SK-N-SH treated with all-trans-retinoic acid at 6 μM for 48 hours (cell line): ENCODE measurements at regions not wholly inside any gene's neighbourhood (a gene's known extent, or its start where the extent isn't known, plus 50 kb on each side); places are given as distances from the start of the nearest gene placed in this dataset.

ENCODE experiments used
- ATAC-seq: fragments of 200-7000 bp; cut with Tn5 transposase; 3 replicates; pipeline ENCODE4 v1.9.1; 2020; ENCODE audit warnings: mild to moderate bottlenecking, moderate library complexity
- ARNTL ChIP-seq: fragments of 450-650 bp; formaldehyde crosslinking; IDR thresholded peaks from 2 replicates; pipeline ENCODE4 v1.5.0; 2020; ENCODE audit warnings: low read depth, mild to moderate bottlenecking, moderate library complexity, borderline replicate concordance
- BACH2 ChIP-seq: fragments of 250-450 bp; sonication (Bioruptor Pico); IDR thresholded peaks from 2 replicates; pipeline ENCODE4 v1.9.0; 2021; ENCODE audit warnings: mild to moderate bottlenecking, borderline replicate concordance
- CSDC2 ChIP-seq: fragments of 250-450 bp; sonication (Bioruptor Pico); IDR thresholded peaks from 2 replicates; pipeline ENCODE4 v1.5.0; 2020; ENCODE audit warnings: mild to moderate bottlenecking, moderate library complexity
- CSRNP3 ChIP-seq: fragments of 250-450 bp; sonication (Bioruptor Pico); IDR thresholded peaks from 2 replicates; pipeline ENCODE4 v1.5.1; 2021; ENCODE audit warnings: mild to moderate bottlenecking, moderate library complexity
- ESRRG ChIP-seq: fragments of 250-450 bp; sonication (Bioruptor Pico); IDR thresholded peaks from 2 replicates; pipeline ENCODE4 v1.6.1; 2021; ENCODE audit warnings: mild to moderate bottlenecking
- GLIS3 ChIP-seq: fragments of 250-450 bp; sonication (Bioruptor Pico); IDR thresholded peaks from 2 replicates; pipeline ENCODE4 v1.5.0; 2020; ENCODE audit warnings: mild to moderate bottlenecking, moderate library complexity
- ISL1 ChIP-seq: fragments of 250-450 bp; sonication (Bioruptor Pico); IDR thresholded peaks from 2 replicates; pipeline ENCODE4 v2.1.2; 2022; ENCODE audit warnings: mild to moderate bottlenecking, moderate library complexity
- OSR1 ChIP-seq: fragments of 250-450 bp; sonication (Bioruptor Pico); IDR thresholded peaks from 2 replicates; pipeline ENCODE4 v1.8.0; 2022; ENCODE audit warnings: moderate library complexity, mild to moderate bottlenecking, inconsistent platforms
- PATZ1 ChIP-seq: fragments of 250-450 bp; sonication (Bioruptor Pico); IDR thresholded peaks from 2 replicates; pipeline ENCODE4 v1.8.0; 2020; ENCODE audit warnings: mild to moderate bottlenecking, moderate library complexity, borderline replicate concordance
- PPARA ChIP-seq: fragments of 250-450 bp; sonication (Bioruptor Pico); IDR thresholded peaks from 2 replicates; pipeline ENCODE4 v1.5.0; 2020; ENCODE audit warnings: mild to moderate bottlenecking, borderline replicate concordance
- RARB ChIP-seq: fragments of 250-450 bp; sonication (Bioruptor Pico); IDR thresholded peaks from 2 replicates; pipeline ENCODE4 v1.8.0; 2021; ENCODE audit warnings: mild to moderate bottlenecking, moderate library complexity
- SNAI2 ChIP-seq: fragments of 250-450 bp; sonication (Bioruptor Pico); IDR thresholded peaks from 2 replicates; pipeline ENCODE4 v1.5.0; 2020; ENCODE audit warnings: mild to moderate bottlenecking, moderate library complexity
- TCF4 ChIP-seq: fragments of 250-450 bp; sonication (Bioruptor Pico); IDR thresholded peaks from 2 replicates; pipeline ENCODE4 v1.8.0; 2021; ENCODE audit warnings: mild to moderate bottlenecking, moderate library complexity, borderline replicate concordance
- TOX ChIP-seq: fragments of 250-450 bp; sonication (Bioruptor Pico); IDR thresholded peaks from 2 replicates; pipeline ENCODE4 v1.8.0; 2021; ENCODE audit warnings: mild to moderate bottlenecking, moderate library complexity, borderline replicate concordance
- ZC3H10 ChIP-seq: fragments of 250-450 bp; sonication (Bioruptor Pico); IDR thresholded peaks from 2 replicates; pipeline ENCODE4 v1.5.1; 2021; ENCODE audit warnings: mild to moderate bottlenecking, moderate library complexity
- ZFP3 ChIP-seq: fragments of 250-450 bp; sonication (Bioruptor Pico); IDR thresholded peaks from 2 replicates; pipeline ENCODE4 v1.5.0; 2020; ENCODE audit warnings: mild to moderate bottlenecking, moderate library complexity
- ZFP30 ChIP-seq: fragments of 450-650 bp; formaldehyde crosslinking; IDR thresholded peaks from 2 replicates; pipeline ENCODE4 v1.5.0; 2022; ENCODE audit warnings: mild to moderate bottlenecking, moderate library complexity
- ZNF565 ChIP-seq: fragments of 450-650 bp; formaldehyde crosslinking; conservative IDR thresholded peaks from 2 replicates; pipeline ENCODE4 v1.5.0; 2020; ENCODE audit warnings: low read depth, mild to moderate bottlenecking, moderate library complexity
- ZNF70 ChIP-seq: fragments of 450-650 bp; formaldehyde crosslinking; IDR thresholded peaks from 2 replicates; pipeline ENCODE4 v1.5.0; 2020; ENCODE audit warnings: mild to moderate bottlenecking, moderate library complexity
- TF ChIP-seq, protein P1 (sequence below): fragments of 250-450 bp; sonication (Bioruptor Pico); IDR thresholded peaks from 2 replicates; pipeline ENCODE4 v1.5.0; 2020; ENCODE audit warnings: mild to moderate bottlenecking, moderate library complexity
- TF ChIP-seq, protein P2 (sequence below): fragments of 250-450 bp; sonication (Bioruptor Pico); IDR thresholded peaks from 2 replicates; pipeline ENCODE4 v1.8.0; 2021; ENCODE audit warnings: low read depth, mild to moderate bottlenecking, moderate library complexity, borderline replicate concordance

DNA sequence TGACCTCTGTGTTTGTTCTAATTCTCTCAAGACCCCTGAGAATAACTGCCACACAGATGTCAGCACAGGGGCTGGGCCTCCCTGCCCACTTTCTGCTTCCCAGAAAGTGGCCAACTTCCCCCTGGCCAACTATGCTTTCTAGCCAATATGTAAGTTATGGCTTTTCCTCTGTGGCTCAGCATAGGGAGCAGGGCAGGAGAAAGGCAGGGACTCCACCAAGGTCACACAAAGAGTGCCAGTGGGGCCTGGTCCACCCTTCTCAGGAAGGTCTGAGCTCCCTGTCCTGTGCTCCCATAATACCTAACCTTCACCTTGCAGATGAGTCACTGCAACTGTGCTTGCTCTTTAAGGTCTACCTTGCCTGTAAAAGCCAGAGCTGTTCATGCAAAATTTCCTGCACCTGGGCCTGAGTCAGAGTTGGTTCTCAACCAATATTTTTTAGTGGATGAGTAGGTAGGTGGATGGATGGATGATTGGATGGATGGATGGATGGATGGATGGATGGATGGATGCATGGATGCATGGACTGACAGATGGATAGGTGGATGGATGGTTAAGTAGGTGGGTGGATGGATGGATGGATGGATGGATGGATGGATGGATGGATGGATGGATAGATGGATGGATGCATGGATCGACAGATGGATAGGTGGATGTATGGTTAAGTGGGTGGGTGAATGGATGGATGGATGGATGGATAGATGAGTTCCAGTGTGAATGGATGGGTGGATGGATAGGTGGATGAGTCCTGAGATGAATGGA lies 64.2 kb downstream of the DIO3 start:
- no peak for TF ChIP-seq BACH2 (CRISPR knock-in tag)
- TF ChIP-seq ZC3H10 (CRISPR knock-in tag): no peak
- TF ChIP-seq OSR1 (CRISPR knock-in tag): no peak
- no peak for TF ChIP-seq TOX
- no peak for TF ChIP-seq ZFP30 (CRISPR knock-in tag)
- TF ChIP-seq ISL1: no peak
- no peak for TF ChIP-seq PPARA (CRISPR knock-in tag)
- TF ChIP-seq, protein P1, sequence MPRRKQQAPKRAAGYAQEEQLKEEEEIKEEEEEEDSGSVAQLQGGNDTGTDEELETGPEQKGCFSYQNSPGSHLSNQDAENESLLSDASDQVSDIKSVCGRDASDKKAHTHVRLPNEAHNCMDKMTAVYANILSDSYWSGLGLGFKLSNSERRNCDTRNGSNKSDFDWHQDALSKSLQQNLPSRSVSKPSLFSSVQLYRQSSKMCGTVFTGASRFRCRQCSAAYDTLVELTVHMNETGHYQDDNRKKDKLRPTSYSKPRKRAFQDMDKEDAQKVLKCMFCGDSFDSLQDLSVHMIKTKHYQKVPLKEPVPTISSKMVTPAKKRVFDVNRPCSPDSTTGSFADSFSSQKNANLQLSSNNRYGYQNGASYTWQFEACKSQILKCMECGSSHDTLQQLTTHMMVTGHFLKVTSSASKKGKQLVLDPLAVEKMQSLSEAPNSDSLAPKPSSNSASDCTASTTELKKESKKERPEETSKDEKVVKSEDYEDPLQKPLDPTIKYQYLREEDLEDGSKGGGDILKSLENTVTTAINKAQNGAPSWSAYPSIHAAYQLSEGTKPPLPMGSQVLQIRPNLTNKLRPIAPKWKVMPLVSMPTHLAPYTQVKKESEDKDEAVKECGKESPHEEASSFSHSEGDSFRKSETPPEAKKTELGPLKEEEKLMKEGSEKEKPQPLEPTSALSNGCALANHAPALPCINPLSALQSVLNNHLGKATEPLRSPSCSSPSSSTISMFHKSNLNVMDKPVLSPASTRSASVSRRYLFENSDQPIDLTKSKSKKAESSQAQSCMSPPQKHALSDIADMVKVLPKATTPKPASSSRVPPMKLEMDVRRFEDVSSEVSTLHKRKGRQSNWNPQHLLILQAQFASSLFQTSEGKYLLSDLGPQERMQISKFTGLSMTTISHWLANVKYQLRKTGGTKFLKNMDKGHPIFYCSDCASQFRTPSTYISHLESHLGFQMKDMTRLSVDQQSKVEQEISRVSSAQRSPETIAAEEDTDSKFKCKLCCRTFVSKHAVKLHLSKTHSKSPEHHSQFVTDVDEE (CRISPR knock-in tag): no peak
- TF ChIP-seq ESRRG: no peak
- no peak for TF ChIP-seq CSDC2
- TF ChIP-seq ARNTL (CRISPR knock-in tag): no peak
- no peak for TF ChIP-seq PATZ1
- no peak for TF ChIP-seq RARB
- no peak for TF ChIP-seq SNAI2 (CRISPR knock-in tag)
- TF ChIP-seq GLIS3 (CRISPR knock-in tag): no peak
- TF ChIP-seq CSRNP3 (CRISPR knock-in tag): no peak
- TF ChIP-seq ZNF70 (CRISPR knock-in tag): no peak
- TF ChIP-seq TCF4 (CRISPR knock-in tag): no peak
- TF ChIP-seq ZNF565 (CRISPR knock-in tag): no peak
- ATAC-seq: no peak

DNA sequence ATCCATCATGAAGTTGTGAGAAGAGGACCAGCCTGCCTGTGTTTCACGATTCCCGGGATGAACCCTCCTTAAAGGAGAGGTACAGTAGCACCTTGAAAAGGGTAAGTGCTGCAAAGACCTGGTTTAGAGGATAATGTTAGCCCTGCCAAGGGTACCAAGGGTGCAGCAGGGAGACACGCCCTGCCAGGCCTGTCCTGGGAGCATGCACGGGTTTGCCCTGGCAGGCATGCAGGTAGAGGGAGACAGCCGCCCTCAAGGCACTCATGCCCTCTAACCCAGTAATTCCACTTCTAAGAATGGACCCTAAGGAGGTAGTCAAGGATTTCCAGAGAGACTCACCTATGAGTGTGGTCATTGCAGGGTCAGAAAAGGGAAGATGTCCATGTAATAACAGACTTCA lies 65.0 kb downstream of the DIO3 start:
- no peak for TF ChIP-seq GLIS3 (CRISPR knock-in tag)
- no peak for TF ChIP-seq SNAI2 (CRISPR knock-in tag)
- no peak for TF ChIP-seq ZFP3 (CRISPR knock-in tag)
- TF ChIP-seq ZNF70 (CRISPR knock-in tag): no peak
- TF ChIP-seq, protein P2, sequence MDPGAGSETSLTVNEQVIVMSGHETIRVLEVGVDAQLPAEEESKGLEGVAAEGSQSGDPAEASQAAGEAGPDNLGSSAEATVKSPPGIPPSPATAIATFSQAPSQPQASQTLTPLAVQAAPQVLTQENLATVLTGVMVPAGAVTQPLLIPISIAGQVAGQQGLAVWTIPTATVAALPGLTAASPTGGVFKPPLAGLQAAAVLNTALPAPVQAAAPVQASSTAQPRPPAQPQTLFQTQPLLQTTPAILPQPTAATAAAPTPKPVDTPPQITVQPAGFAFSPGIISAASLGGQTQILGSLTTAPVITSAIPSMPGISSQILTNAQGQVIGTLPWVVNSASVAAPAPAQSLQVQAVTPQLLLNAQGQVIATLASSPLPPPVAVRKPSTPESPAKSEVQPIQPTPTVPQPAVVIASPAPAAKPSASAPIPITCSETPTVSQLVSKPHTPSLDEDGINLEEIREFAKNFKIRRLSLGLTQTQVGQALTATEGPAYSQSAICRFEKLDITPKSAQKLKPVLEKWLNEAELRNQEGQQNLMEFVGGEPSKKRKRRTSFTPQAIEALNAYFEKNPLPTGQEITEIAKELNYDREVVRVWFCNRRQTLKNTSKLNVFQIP: no peak
- no peak for TF ChIP-seq ISL1
- no peak for TF ChIP-seq TOX
- TF ChIP-seq ZC3H10 (CRISPR knock-in tag): no peak
- no peak for TF ChIP-seq CSDC2
- TF ChIP-seq OSR1 (CRISPR knock-in tag): no peak
- TF ChIP-seq, protein P1 (CRISPR knock-in tag): no peak
- TF ChIP-seq RARB: no peak
- no peak for TF ChIP-seq ARNTL (CRISPR knock-in tag)
- no peak for TF ChIP-seq PATZ1
- TF ChIP-seq, all 23 proteins: peak for 0
- ATAC-seq: no peak
